Left ventricle myocardium inferior (tissue), 1 donor: ENCODE measurements at regions not wholly inside any gene's neighbourhood (a gene's known extent, or its start where the extent isn't known, plus 50 kb on each side); places are given as distances from the start of the nearest gene placed in this dataset.

Experiments used
- DNase-seq: peaks from one replicate; pipeline ENCODE4 v3.0.0-alpha.2; 2020
- H3K27ac ChIP-seq: fragments of 200-600 bp; replicated peaks from 2 replicates; pipeline ENCODE4 v1.8.0; 2021
- H3K27me3 ChIP-seq: fragments of 200-600 bp; 2 replicates; pipeline ENCODE4 v1.8.0; 2021; ENCODE audit warnings: low read depth
- H3K36me3 ChIP-seq: fragments of 200-600 bp; 2 replicates; pipeline ENCODE4 v1.8.0; 2021
- H3K4me1 ChIP-seq: fragments of 200-600 bp; 2 replicates; pipeline ENCODE4 v1.8.0; 2021
- H3K4me3 ChIP-seq: fragments of 200-600 bp; 2 replicates; pipeline ENCODE4 v1.8.0; 2021; ENCODE audit warnings: mild to moderate bottlenecking, moderate library complexity
- H3K9me3 ChIP-seq: fragments of 200-600 bp; replicated peaks from 2 replicates; pipeline ENCODE4 v1.8.0; 2021
- CTCF ChIP-seq: fragments of 200-600 bp; IDR thresholded peaks from 2 replicates; pipeline ENCODE4 v1.8.0; 2021; ENCODE audit warnings: antibody characterized with exemption, mild to moderate bottlenecking, borderline replicate concordance
- intact Hi-C: fragments of 100-400 bp; cut with micrococcal nuclease; formaldehyde crosslinking; loops from one replicate; pipeline ENCODE4 v1.11.0; 2022
- donor health status: DM: no; HTN: yes; CAD: no; lungs with severe emphysema.

- Histone ChIP-seq H3K4me1 (no peaks in the 10 kb centered on the region), H3K27ac (no peak overlapping the region), H3K9me3 (no peaks in the 10 kb centered on the region), H3K36me3 (no peaks in the 10 kb centered on the region), H3K4me3 (no peak overlapping the region), H3K27me3 (peaks cover 19% of the 10 kb centered on the region)
- no peak for DNase-seq
- no peak for TF ChIP-seq CTCF
- intact Hi-C loops = no loop called here
Measured at GRCh38 chr2:224278531-224278930, 123.4 kb downstream of the FAM124B start.

- intact Hi-C loops = no loop called here
- Histone ChIP-seq H3K4me1 (no peaks in the 10 kb centered on the region), H3K4me3 (no peak overlapping the region)
Measured at GRCh38 chr2:224276251-224276650, 125.7 kb downstream of the FAM124B start.

GRCh38 chr2:224272237-224272910 is 129.5 kb downstream of the FAM124B start:
- no peak overlapping the region for H3K27ac ChIP-seq
- no peaks in the 10 kb centered on the region for H3K36me3 ChIP-seq
- no peaks in the 10 kb centered on the region for H3K9me3 ChIP-seq
- no peak for TF ChIP-seq CTCF
- DNase-seq = no peak
- H3K27me3 ChIP-seq = no peaks in the 10 kb centered on the region
- no peaks in the 10 kb centered on the region for H3K4me1 ChIP-seq
- H3K4me3 ChIP-seq = no peak overlapping the region
- intact Hi-C loops = no loop called here

More at GRCh38 chr2:224276251-224276650, 125.7 kb downstream of the FAM124B start:
- no peak for DNase-seq
- Histone ChIP-seq H3K27me3 (no peaks in the 10 kb centered on the region), H3K27ac (no peak overlapping the region), H3K36me3 (no peaks in the 10 kb centered on the region), H3K9me3 (no peaks in the 10 kb centered on the region)
- no peak for TF ChIP-seq CTCF

GRCh38 chr2:224271617-224272236 is 130.2 kb downstream of the FAM124B start:
- H3K36me3 ChIP-seq = no peaks in the 10 kb centered on the region
- no peak overlapping the region for H3K27ac ChIP-seq
- H3K9me3 ChIP-seq = no peaks in the 10 kb centered on the region
- intact Hi-C loops = no loop called here
- H3K27me3 ChIP-seq = no peaks in the 10 kb centered on the region
- H3K4me3 ChIP-seq = no peak overlapping the region
- no peaks in the 10 kb centered on the region for H3K4me1 ChIP-seq
- TF ChIP-seq CTCF = no peak
- DNase-seq = no peak

- Histone ChIP-seq H3K9me3 (no peaks in the 10 kb centered on the region), H3K27ac (no peak overlapping the region), H3K4me3 (no peak overlapping the region), H3K4me1 (no peaks in the 10 kb centered on the region), H3K27me3 (peaks cover 4% of the 10 kb centered on the region), H3K36me3 (no peaks in the 10 kb centered on the region)
- no peak for TF ChIP-seq CTCF
- intact Hi-C loops = no loop called here
- DNase-seq = no peak
Measured at GRCh38 chr2:224268441-224268840, 133.5 kb downstream of the FAM124B start.
